ENCODE measurements at regions not wholly inside any gene's neighbourhood (a gene's known extent, or its start where the extent isn't known, plus 50 kb on each side); places are given as distances from the start of the nearest gene placed in this dataset.

DNA sequence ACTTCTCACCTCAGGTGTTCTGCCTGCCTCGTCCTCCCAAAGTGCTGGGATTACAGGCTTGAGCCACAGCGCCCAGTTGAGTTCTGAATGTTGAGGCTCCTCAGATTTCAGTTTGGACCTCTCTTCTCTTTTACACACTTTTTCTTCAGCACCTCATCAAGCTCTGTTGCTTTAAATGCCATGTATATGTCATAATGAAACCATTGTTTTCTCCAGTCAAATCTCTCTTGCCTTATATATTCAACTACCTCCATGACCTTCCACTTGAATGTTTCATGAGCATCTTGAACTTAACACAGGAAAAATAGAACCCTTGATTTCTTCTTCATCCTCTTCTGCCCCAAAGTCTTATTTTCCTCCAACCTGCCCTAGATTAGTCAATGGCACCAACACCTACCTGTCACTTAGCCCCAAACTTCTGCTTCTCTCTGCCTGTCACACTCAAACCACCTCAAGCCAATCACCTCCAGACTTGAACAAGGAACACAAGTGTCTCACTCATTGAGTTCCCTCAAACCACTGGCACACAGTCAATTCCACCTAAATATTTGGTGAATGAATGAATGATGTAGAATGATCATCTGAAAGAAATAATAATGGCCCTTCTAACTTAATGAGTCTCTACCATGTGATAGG, 161.0 kb upstream of the SGK1 start:
- no peak for DNase-seq

DNA sequence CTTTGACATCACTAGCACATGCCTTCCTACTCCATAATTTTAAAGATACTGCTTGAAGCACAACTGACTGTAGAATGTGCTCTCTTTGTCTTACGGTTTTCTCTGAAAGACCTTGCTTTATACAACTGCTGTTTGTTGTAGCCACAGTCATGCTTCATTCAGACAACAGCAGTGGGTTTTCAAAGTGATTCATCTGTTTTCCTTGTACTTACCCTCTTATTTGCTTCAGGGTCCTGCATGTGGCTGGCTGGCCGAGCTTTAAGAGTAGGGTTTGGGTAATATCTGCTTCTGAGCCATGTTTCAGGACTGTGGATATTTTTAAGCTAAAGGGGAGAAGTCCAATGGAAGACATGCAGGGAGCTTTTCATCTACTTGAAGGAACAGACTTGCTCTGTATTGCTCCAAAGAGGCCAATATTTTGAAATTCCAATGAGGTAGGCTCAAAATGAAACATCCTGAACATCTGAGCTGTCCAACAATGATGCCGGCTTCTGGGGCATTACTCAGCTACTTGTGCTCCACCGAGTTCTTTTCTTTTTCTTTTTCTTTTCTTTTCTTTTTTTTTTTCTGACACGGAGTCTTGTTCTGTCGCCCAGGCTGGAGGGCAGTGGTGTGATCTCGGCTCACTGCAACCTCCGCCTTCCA, 160.2 kb upstream of the SGK1 start:
- DNase-seq: no peak

DNA sequence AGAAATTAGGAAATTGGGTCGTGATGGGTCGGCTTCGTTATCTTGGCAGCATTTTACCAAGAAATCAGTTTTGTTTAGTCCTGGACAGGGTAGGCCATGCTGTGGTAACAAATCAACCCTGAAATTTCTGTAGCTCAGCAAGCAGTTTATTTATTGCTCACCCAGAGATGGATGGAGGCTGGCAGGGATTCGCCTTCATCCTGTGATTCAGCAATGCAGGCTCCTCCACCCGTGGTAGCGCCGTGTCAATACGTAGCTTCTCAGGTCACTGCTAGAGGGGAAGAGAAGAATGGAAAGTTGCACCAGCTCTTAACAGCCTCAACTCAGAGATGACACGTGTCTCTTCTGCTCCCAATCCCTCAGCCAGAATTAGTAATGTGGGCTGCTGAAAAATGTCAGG, 157.0 kb upstream of the SGK1 start:
- no peak for DNase-seq

DNA sequence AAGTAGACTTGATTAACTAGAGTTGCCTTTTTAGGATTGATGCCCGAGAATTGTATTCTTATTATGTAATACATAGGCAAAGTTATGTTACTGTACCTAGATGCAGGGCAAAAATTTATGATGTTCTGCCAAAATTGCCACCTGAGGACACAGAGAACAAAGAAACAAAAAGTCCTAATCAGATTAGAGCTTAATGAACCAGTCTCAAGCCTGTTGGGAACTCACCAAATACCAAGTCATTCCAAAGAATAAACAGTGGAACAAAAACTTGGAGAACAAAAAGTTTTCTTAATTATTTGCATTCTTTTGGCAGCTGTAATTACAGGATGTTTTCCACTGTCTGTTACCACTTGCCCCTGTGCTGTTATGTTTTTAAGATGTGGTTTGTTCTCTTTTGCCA, 154.7 kb upstream of the SGK1 start:
- DNase-seq: no peak

DNA sequence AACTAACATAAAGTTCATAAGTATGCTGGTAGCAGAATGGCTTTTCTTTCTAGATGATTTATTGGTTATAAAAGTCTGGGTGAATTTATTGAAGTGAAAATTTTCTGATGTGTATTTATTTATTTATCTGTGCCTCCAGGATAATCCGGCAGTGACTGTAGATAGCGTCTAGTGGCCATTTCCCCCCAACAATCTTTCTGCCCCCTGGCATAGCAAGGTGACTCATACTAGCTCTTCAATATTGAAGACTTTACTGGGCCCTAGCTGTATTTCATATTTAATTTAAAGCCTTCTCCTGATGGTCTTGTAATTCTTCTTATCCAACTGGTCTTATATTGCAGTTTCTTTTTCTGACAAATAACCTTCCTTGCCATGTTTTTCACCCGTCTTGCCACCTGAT, 154.1 kb upstream of the SGK1 start:
- DNase-seq: no peak

DNA sequence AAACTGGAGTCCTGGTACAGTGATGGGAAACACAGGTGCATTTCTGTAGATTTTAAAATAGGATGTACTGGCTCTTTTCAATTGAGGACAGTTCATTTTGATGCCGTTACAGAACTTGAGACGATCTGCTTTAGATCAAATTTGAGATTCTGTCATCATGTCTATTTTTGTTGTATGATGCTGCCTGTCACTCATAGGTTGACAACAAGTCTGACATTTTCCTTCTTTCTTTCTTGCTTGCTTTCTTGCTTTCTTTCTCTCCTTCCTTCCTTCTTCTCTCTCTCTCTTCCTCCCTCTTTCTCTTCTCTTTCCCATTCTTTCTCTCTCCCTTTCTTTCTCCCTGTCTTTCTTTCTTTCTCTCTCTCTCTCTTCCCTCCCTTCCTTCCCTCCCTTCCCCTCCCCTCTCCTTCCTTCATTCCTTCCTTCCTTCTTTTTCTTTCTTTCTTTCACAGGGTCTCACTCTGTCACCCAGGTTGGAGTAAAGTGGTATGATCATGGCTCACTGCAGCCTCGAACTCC, 152.6 kb upstream of the SGK1 start:
- DNase-seq: no peak

DNA sequence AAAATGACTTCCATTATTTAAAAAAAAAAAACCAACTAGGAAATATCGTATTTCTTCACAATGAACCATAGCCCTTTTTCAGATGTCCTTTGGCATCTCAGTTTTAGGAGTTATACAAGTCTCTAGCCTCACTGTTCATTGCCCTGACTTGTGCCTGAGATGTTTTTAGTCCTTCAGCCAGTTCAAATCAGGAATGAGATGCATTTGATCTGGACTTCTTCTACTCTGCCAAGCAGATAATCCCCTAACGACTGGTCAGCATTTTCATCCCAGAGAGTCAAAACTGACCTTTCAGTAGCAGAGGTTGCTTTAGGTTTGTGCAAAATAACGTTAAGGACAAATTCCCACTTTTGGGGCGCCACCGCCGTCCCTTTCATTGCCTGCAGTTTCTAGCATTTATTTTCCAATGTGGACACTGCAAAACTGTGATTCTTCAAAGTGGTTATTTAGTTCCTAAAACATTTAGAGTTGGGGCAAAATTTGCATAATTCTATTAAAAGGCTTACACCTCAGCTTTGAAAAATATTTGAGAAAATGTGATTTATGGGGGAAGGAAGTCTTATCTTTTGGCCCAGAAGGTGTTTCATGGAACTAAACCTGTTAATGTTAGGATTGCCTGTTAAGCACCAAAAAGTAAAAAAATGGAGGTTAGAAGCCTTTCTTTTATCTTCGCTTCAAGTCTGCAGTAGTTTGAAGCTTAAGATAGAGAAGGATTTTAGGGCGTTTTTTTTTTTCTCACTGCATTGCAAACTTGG, 152.0 kb upstream of the SGK1 start:
- no peak for DNase-seq

DNA sequence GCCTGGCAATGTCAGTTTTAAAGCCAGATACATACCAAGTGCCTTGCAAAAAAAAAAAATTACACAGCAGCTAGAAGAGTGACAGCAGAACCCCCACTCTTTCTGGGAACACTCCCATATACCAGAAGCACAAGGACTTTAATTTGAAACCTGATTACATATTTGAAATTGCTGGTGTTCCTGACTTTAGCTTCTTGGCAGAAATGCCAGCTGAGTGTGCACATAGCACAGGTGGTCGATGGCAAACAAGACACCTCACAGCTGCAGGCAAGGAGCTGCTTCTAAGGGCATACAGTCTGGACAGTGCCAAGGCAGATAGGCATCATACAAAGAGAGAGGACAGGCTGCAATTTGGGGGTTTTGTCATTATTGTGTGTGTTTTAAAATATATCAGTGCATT, 150.7 kb upstream of the SGK1 start:
- DNase-seq: no peak

DNA sequence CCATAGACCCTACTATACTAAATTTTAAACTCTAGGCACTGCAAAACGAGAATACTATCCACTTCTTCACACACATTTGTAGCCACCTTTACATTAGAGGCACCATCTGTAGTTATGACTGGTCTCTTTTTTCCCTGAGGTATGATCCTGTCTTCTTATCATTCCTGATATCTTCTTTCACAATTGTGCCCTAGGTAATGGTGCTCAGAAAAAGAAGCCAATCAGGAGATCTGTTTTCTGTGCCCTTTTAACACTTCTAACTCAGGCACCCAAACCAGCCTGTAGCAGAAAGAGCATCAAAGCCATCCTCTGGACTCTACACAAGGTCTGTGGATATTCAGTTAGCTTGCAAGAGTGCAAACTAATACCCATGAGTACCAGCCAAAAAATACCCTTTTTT, 149.7 kb upstream of the SGK1 start:
- DNase-seq: no peak

DNA sequence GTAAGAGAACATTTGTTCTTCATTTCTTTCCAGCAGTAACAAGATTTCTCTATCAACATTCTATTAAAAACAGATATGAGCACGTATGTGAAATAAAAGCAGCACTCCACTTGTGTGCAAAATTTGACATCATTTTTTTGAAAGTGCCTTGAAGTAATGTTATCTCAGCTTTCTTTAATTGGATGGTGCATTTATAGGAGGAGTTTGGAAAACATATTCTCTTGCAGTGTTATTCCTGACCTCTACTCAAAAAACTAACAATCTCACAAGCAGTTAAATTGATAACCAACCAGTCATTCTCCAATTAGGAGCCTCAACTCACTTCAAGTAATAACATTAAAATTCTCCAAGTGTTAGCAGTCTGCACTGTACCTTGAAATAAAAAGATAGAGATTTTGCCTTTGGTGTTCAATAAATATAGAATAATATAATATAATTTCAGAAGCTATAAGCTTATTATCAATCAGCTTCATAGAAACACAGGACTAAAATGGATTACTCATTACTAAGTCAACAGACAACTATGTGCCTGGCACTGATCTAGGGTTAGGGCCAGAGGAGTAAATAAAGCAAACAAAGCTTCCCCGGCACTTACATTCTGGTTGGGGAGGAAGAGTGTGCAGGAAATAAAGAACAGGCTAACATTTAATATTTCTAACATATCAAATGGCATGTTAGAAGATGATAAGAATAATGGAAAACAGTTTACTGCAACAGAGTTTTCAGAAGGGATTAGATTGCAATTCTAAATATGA, 149.0 kb upstream of the SGK1 start:
- DNase-seq: no peak

DNA sequence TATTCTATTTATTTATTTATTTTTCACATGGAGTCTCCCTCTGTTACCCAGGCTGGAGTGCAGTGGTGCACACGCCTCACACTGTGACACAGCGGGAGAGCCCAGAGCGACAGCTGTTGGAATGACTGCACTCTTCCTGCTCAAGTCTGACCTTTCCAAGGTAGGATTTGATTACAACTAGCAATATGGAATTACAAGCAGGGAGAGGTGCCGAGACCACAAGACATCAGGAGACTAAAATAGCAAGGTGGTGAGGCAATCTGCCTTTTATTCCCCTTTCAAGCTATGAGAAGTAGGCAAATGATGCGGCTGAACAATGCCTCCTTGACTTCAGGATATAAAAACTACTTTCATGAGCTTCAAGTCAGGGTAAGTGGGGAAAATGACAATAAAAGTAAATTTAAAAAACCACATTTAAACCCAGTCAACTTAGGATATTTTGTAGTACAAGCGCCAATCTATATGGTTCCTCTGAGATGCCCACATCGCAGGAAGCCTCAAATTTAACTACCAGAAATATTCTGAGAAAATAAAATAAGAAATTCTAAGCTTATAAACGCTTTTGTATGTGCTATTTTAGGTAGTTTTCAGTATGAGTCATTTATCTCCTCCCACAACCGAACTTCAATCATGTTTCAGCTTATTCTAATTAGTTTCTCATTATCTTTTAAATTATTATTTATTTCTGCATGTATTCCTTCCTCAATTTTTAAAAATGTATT, 146.9 kb upstream of the SGK1 start:
- DNase-seq: no peak

DNA sequence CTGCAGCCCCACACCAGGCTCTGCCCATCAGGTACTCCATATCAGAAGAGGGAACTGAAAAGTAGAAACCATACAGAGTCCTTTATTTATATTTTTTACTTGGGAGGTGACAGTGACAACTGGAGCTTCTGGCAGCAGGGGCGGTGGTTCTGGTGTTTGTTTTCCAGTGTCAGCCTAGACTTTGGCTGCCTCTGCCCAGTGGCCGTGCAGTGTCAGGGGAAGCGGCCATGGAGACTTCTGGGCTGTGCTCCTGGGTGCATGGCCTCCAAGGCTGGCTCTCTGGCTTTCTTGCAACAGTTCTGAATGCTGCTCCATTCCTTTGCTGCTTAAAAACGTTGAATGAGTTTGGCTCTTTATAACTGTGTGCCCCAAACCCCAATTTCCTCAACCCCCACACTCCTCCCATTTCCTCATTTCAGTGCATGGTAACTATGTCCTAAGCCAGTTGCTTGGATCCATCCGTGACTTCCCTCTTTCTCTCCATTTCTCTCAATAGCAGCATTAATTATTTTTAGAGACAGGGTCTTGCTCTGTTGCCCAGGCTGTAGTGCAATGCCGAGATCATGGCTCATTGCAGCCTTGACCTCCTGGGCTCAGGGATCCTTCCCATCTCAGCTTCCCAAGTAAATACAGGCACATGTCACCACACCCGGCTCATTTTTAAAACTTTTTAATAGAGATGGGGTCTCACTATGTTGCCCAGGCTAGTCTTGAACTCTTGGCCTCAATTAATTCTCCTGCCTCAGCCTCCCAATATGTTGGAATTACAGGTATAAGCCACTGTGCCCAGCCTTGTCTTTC, 141.1 kb upstream of the SGK1 start:
- DNase-seq: no peak

DNA sequence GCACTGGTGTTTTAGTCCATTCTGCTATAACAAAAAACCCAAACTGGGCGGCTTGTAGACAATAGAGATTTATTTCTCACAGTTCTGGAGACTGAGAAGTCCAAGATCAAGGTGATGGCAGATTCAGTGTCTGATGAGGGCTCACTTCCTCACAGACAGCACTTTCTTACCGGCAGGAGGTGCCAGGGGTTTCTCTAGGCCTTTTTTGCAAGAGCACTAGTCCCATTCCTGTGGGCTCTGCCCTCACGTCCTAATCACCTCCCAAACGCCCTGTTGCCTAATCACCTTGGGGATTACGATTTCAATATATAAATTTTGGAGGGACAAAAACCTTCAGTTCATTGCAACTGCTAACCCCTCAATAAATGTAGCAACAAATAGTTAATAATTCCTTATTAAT, 140.0 kb upstream of the SGK1 start:
- no peak for DNase-seq

DNA sequence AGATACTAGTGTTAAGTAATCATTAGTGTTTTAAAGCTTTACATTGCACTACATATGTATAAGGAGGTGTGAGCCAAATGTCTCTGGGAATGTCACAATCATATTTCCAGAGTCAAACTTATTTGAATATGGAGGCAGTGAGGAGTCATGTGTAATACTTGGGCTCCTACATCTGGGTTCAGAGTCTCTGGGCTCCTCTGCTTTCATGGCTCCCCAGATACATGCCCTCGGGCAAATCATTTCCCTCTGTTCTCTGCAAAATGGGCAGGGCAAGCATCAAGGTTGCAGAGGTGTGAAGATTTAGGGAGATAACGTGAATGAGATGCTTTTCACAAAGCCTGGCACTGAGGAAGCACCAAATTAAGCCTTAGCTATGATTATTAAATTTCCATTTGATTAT, 138.3 kb upstream of the SGK1 start:
- no peak for DNase-seq

DNA sequence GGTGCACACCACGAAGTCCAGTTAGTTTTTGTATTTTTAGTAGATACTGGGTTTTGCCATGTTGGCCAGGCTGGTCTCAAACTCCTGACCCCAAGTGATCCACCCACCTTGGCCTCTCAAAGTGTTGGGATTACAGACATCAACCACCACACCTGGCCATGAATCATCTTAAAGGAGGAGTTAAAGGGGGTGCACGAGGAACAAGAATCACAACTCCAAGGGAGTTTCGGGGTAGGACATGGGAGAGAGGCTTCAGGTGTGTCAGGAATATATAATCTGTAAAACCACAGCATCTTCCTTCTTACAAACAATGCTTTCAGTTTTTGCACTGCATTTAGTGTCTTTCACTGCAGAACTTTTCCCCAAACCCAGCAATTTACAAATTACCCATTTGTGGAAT, 137.4 kb upstream of the SGK1 start:
- no peak for DNase-seq

DNA sequence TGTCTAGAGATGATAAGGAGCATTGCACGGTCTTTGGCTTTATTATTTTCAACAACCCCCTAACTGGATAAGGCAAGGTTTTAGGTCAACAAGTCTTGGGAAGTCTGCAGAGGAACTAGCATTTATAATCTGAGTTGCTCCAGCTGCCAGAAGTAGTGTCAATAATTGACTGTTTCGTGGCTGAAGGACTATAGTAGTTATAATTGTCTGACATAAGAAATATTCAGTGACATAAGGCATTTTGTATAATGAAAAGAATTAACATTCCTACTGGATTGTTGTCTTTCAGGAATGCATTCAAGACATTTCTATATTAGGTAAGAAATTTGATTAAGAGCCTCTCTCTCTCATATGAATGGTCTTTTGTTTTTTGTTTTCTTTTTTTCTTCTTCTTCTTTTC, 136.9 kb upstream of the SGK1 start:
- DNase-seq: no peak

DNA sequence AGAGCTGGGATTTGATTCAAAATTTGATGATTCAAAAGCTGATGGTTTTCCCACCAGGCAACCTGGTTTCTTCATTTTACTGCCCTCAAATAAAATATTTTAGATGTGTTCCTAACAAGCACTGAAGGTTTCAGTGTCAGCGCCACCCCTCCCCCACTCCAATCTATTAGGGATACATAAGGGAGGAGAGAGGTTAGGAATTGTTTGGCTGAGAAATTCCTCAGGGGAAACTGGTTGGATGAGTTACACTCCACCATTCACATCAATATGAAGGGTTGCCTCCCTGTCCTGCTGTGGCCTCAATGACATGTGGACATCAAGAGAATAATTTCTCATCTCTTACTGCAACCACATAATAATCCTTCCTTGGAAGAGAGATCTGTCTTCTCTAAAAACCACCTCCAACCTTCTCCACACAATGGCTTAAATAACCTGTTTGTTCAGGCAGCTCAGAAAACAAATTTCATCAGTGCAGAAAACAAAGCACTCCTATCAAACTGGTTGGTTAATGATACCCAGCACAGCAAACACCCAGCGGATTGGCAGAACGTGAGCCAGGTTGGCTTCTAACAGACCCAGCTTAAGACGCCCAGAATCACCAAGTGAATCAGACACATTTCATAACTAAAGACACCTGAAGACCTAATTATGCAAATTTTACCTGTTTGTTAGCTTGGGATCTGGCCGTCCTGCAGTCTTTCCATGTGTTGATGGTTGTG, 136.0 kb upstream of the SGK1 start:
- DNase-seq: no peak

DNA sequence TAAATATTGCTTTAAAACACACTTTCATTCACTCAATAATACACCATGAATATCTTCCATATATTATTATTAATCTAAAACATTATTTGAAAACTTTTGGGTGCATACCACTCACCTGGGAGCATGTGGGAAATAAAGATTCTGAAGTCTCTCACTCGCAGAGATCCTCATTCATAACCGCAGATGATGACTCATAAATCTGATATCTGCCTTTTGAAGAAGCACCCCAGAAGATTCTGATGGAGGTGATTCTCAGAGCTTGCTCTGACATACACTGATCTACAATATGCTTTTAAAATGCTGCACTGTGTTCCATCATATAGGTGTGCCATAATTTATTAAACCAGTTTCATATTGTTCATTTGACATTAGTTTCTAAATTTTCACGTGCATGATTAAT, 135.0 kb upstream of the SGK1 start:
- DNase-seq: no peak

DNA sequence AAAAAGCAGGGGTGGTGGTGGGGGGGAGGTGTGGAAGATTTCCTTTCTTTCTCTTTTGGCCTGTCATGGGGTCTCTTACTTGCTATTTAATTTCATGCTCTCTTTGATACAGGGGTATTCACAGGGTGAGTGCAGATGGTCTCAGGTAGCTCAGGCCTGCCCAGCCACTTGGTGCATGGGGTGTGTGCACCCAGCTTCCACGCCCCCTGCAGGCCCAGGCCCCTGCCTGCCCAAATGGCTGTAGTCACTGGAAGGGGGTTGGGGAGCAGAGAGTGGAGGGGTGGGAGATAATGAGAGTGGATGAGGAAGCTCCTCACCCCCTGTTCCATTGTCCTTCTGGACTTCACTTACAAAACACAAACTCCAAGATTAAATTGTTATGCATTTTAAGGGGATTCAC, 133.6 kb upstream of the SGK1 start:
- DNase-seq: no peak

DNA sequence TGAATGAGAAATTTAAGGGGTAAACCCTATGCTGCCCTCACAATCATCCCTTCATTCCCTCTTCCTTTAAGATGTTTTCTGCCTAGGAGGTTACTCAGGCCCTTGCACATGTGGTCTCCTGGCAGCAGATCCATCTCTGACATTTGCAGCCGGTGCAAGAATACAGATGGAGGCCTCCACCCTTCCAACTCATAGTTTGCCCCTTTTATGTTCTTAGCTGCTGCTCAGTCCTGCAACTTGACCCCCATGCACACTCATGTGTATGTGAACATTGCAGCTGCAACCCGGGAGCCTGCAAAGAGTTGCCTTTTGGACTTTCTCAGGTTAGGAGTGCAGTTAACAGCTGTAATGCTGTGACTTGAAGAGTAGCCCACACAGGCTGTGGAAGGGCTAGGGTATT, 131.9 kb upstream of the SGK1 start:
- DNase-seq: no peak

DNA sequence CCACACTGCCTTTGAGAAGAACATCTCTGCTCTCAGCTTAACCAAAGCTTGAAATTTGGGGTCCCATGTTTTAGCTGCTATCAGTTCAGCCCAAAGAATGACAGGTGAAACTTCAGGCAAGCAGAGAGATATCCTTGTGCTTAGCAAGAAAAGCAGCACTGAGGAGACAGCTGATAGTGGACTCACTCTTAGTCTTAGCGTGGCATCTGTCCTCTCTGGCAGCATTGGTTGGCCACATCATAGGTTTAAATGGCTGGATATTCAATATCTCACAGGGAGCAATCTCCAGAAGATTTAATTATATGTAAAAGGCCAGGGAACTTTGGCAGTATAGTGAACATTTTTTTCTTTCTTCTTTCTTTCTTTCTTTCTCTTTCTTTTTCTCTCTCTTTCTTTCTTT, 131.1 kb upstream of the SGK1 start:
- DNase-seq: no peak

Measured in right forelimb (tissue), 1 donor.